PC-3 (cell line): ENCODE measurements at regions not wholly inside any gene's neighbourhood (a gene's known extent, or its start where the extent isn't known, plus 50 kb on each side); places are given as distances from the start of the nearest gene placed in this dataset.

ENCODE experiments used
- ATAC-seq: fragments of 200-7000 bp; cut with Tn5 transposase; 2 replicates; pipeline ENCODE4 v1.9.1; 2020; ENCODE audit warnings: mild to moderate bottlenecking, moderate library complexity
- BruUV-seq: library from RNA; stranded (reverse); fragments of 400-500 nt; replicated peaks from 2 replicates; lab custom pipeline; 2021; lab: Mats Ljungman, UMichigan
- CTCF ChIA-PET: fragments of 300-600 bp; sonication (Branson Sonifier 250); formaldehyde crosslinking; loops from one replicate; lab custom pipeline; 2022; ENCODE audit warnings: antibody characterized with exemption; lab: Charles Lee
- POLR2A ChIA-PET: fragments of 300-600 bp; sonication (Branson Sonifier 250); formaldehyde crosslinking; loops from one replicate; lab custom pipeline; 2022; ENCODE audit warnings: antibody characterized with exemption; ENCODE audit not compliant: unreplicated experiment; lab: Charles Lee
- DNase-seq: peaks from one replicate; pipeline ENCODE4 v3.0.0-alpha.2; 2015
- H2AFZ ChIP-seq: fragments of 300-600 bp; sonication (generic); 2 replicates; pipeline ENCODE4 v1.6.0; 2016; ENCODE audit warnings: antibody characterized with exemption, low read length
- H3F3A ChIP-seq: fragments of 300-600 bp; sonication (generic); one replicate; pipeline ENCODE4 v1.6.0; 2017; ENCODE audit warnings: antibody characterized with exemption, low read length, control low read depth, mild to moderate bottlenecking; ENCODE audit not compliant: unreplicated experiment
- H3K27ac ChIP-seq: fragments of 300-600 bp; sonication (generic); 2 replicates; pipeline ENCODE4 v1.5.1; 2016; ENCODE audit warnings: mild to moderate bottlenecking, low read length
- H3K27me3 ChIP-seq: fragments of 300-600 bp; sonication (generic); 2 replicates; pipeline ENCODE4 v1.6.1; 2016; ENCODE audit warnings: low read length, mixed read lengths
- H3K36me3 ChIP-seq: fragments of 300-600 bp; sonication (generic); 2 replicates; pipeline ENCODE4 v1.6.1; 2016; ENCODE audit warnings: low read depth, mixed run types, low read length, mixed read lengths
- H3K4me1 ChIP-seq: fragments of 300-600 bp; sonication (generic); 2 replicates; pipeline ENCODE4 v1.5.1; 2016; ENCODE audit warnings: low read length; ENCODE audit not compliant: insufficient read depth
- H3K4me2 ChIP-seq: fragments of 300-600 bp; sonication (generic); 2 replicates; pipeline ENCODE4 v1.6.0; 2016; ENCODE audit warnings: low read length
- H3K4me3 ChIP-seq: fragments of 300-600 bp; sonication (generic); 2 replicates; pipeline ENCODE4 v1.5.1; 2016; ENCODE audit warnings: mild to moderate bottlenecking, low read length, mixed read lengths
- H3K79me2 ChIP-seq: fragments of 300-600 bp; sonication (generic); 2 replicates; pipeline ENCODE4 v1.6.1; 2017; ENCODE audit warnings: low read length, mixed read lengths
- H3K9ac ChIP-seq: fragments of 300-600 bp; sonication (generic); 2 replicates; pipeline ENCODE4 v1.6.0; 2016; ENCODE audit warnings: mild to moderate bottlenecking, low read length
- H3K9me2 ChIP-seq: fragments of 300-600 bp; sonication (generic); replicated peaks from 2 replicates; pipeline ENCODE4 v1.6.1; 2016; ENCODE audit warnings: mixed run types, low read length, mixed read lengths
- H3K9me3 ChIP-seq: fragments of 300-600 bp; sonication (generic); 2 replicates; pipeline ENCODE4 v1.6.1; 2016; ENCODE audit warnings: low read length, mixed read lengths
- H4K20me1 ChIP-seq: fragments of 300-600 bp; sonication (generic); 2 replicates; pipeline ENCODE4 v1.6.1; 2016; ENCODE audit warnings: low read length, mixed read lengths
- EZH2 ChIP-seq: fragments of 300-600 bp; sonication (generic); IDR thresholded peaks from one replicate; pipeline ENCODE4 v1.6.1; 2017; ENCODE audit warnings: antibody characterized with exemption, mild to moderate bottlenecking, low read length; ENCODE audit not compliant: unreplicated experiment
- EZH2phosphoT487 ChIP-seq: fragments of 300-600 bp; sonication (generic); IDR thresholded peaks from 2 replicates; pipeline ENCODE4 v1.6.1; 2018; ENCODE audit warnings: mild to moderate bottlenecking, antibody characterized with exemption, low read length, borderline replicate concordance
- intact Hi-C: fragments of 100-400 bp; cut with micrococcal nuclease; formaldehyde crosslinking; loops from 2 replicates; pipeline ENCODE4 v1.9.0; 2023
- TF ChIP-seq, protein P1 (sequence below): fragments of 300-600 bp; sonication (generic); conservative IDR thresholded peaks from 2 replicates; pipeline ENCODE4 v1.5.1; 2017; ENCODE audit warnings: antibody characterized with exemption, low read depth, mild to moderate bottlenecking, low read length

- Histone ChIP-seq H3K4me3 (no peak overlapping the region), H3K9ac (no peak overlapping the region), H3K9me2 (no peaks in the 10 kb centered on the region), H3K4me2 (no peak overlapping the region), H3K9me3 (no peaks in the 10 kb centered on the region), H2AFZ (no peak overlapping the region), H3K27me3 (no peaks in the 10 kb centered on the region), H3K27ac (no peak overlapping the region), H3K4me1 (no peaks in the 10 kb centered on the region), H3F3A (no peaks in the 10 kb centered on the region), H3K36me3 (no peaks in the 10 kb centered on the region), H3K79me2 (no peaks in the 10 kb centered on the region), H4K20me1 (no peaks in the 10 kb centered on the region)
- BruUV-seq, result no TSS peak
- POLR2A ChIA-PET, result no interaction called here
- ATAC-seq (no peak), DNase-seq (no peak)
- intact Hi-C loops, result no loop called here
- CTCF ChIA-PET, result no interaction called here
- TF ChIP-seq EZH2 (no peak), EZH2phosphoT487 (no peak)
- TF ChIP-seq, protein P1, sequence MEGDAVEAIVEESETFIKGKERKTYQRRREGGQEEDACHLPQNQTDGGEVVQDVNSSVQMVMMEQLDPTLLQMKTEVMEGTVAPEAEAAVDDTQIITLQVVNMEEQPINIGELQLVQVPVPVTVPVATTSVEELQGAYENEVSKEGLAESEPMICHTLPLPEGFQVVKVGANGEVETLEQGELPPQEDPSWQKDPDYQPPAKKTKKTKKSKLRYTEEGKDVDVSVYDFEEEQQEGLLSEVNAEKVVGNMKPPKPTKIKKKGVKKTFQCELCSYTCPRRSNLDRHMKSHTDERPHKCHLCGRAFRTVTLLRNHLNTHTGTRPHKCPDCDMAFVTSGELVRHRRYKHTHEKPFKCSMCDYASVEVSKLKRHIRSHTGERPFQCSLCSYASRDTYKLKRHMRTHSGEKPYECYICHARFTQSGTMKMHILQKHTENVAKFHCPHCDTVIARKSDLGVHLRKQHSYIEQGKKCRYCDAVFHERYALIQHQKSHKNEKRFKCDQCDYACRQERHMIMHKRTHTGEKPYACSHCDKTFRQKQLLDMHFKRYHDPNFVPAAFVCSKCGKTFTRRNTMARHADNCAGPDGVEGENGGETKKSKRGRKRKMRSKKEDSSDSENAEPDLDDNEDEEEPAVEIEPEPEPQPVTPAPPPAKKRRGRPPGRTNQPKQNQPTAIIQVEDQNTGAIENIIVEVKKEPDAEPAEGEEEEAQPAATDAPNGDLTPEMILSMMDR, result no peak
These were observed 350.0 kb downstream of the NDFIP2 start for GRCh38 chr13:79830945-79831344.

DNA sequence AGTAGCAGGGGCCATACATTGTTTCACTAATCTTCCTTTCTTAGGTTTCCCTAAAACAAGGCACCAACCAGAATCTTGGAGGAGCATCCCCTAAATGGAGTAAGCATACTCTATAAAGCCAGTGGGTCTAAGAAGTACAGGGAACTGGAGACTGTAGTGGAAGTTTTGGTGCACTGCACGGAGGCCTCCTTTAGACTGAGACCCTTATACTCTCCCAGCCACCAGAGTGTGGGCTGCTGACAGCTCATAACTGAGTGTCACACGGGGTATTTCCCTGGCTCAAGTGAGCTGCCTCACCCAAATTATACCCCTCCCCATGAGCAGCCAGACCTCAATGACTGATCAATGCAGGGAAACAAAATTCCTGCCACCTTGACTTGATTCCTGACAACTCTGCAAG is 349.5 kb downstream of the NDFIP2 start:
- H3K9ac ChIP-seq, result no peak overlapping the region
- no peaks in the 10 kb centered on the region for H3K9me3 ChIP-seq
- H2AFZ ChIP-seq, result no peak overlapping the region
- H3K27me3 ChIP-seq, result no peaks in the 10 kb centered on the region
- intact Hi-C loops, result no loop called here
- no peak overlapping the region for H3K4me2 ChIP-seq
- H3K4me1 ChIP-seq, result no peaks in the 10 kb centered on the region
- CTCF ChIA-PET, result no interaction called here
- no peaks in the 10 kb centered on the region for H3F3A ChIP-seq
- no peak overlapping the region for H3K27ac ChIP-seq
- no peaks in the 10 kb centered on the region for H3K79me2 ChIP-seq
- no peaks in the 10 kb centered on the region for H3K9me2 ChIP-seq
- no peak overlapping the region for H3K4me3 ChIP-seq
- ATAC-seq (no peak), DNase-seq (no peak)
- POLR2A ChIA-PET, result no interaction called here
- BruUV-seq, result no TSS peak
- no peaks in the 10 kb centered on the region for H3K36me3 ChIP-seq
- TF ChIP-seq, protein P1, result no peak
- no peak for TF ChIP-seq EZH2phosphoT487
- no peak for TF ChIP-seq EZH2
- H4K20me1 ChIP-seq, result no peaks in the 10 kb centered on the region

- Histone ChIP-seq H3K36me3 (no peaks in the 10 kb centered on the region), H3K27ac (no peak overlapping the region), H3F3A (no peaks in the 10 kb centered on the region), H3K9me3 (no peaks in the 10 kb centered on the region), H3K4me1 (no peaks in the 10 kb centered on the region), H2AFZ (no peak overlapping the region), H4K20me1 (no peaks in the 10 kb centered on the region), H3K4me3 (no peak overlapping the region), H3K79me2 (no peaks in the 10 kb centered on the region), H3K4me2 (no peak overlapping the region), H3K9ac (no peak overlapping the region), H3K9me2 (no peaks in the 10 kb centered on the region), H3K27me3 (no peaks in the 10 kb centered on the region)
- BruUV-seq, result no TSS peak
- POLR2A ChIA-PET, result no interaction called here
- no peak for TF ChIP-seq EZH2phosphoT487
- no peak for TF ChIP-seq EZH2
- TF ChIP-seq, protein P1, result no peak
- no peak for DNase-seq
- CTCF ChIA-PET, result no interaction called here
- intact Hi-C loops, result no loop called here
- no peak for ATAC-seq
These were observed 348.9 kb downstream of the NDFIP2 start for GRCh38 chr13:79829880-79830279.
